Activated naive CD4-positive, alpha-beta T cell treated with anti-CD3 and anti-CD28 coated beads, Interleukin-2, amount 50 U/mL, for 72 hours (primary cell): ENCODE measurements at regions not wholly inside any gene's neighbourhood (a gene's known extent, or its start where the extent isn't known, plus 50 kb on each side); places are given as distances from the start of the nearest gene placed in this dataset.

Experiments
- ATAC-seq, 2 donors: fragments of 150-1000 bp; cut with Tn5 transposase; 2 replicates each; pipeline ENCODE4 v1.10.0; 2021; ENCODE audit warnings: mild to moderate bottlenecking in 2 of 2, moderate library complexity in 2 of 2
- DNase-seq, 2 donors: peaks; one replicate each; pipeline ENCODE4 v3.0.0; 2021 to 2022; ENCODE audit warnings: low spot score in 2 of 2
- H3K27ac Mint-ChIP-seq, 2 donors: one replicate each; pipeline ENCODE4 v1.8.0; 2022; ENCODE audit warnings: mild to moderate bottlenecking in 2 of 2, mixed read lengths in 2 of 2
- H3K36me3 Mint-ChIP-seq, 2 donors: one replicate each; pipeline ENCODE4 v1.8.0; 2022; ENCODE audit warnings: mixed read lengths in 2 of 2
- H3K9me3 Mint-ChIP-seq, 2 donors: one replicate each; pipeline ENCODE4 v1.8.0; 2022; ENCODE audit warnings: mixed read lengths in 2 of 2

DNA sequence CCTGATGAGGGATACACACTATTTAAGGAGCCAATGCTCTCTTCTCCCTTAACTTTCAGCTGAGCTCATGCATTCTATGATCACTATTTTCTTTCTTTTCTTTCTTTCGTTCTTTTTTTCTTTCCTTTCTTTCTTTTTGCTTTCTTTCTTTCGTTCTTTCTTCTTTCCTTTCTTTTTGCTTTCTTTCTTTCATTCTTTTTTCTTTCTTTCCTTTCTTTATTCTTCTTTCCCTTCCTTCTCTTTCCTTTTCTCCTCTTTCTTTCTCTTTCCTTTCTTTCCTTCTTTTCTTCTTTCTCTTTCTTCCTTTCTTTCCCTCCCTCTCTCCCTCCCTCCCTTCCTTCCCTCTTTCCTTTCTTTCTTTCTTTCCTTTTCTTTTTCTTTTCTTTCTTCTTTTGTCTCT lies 761.2 kb downstream of the SEMA5A start:
- Mint-ChIP-seq H3K9me3 (peaks cover 25 to 46% of the 10 kb centered on the region in 2 donors), H3K36me3 (peaks cover 0 to 11% of the 10 kb centered on the region in 2 donors), H3K27ac (no peak overlapping the region)
- no peak for DNase-seq
- no peak for ATAC-seq

DNA sequence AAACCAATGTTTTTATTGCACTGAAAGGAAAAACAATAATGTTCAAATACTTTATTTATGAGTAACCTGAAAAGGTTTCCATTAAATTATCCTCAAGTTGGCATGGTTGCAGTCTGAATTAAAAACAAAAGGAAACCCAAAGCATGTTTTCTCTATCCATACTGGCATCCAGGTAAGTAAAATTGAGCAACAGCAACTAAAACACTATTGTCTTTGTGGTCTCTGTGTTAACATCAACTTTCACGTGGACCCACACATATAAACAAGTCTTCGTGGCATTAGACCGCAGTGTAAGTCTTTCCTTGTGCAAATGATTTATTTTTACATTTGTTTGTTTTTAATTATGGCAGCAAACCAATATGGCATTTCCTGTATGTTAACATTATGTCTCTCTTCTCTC lies 757.6 kb downstream of the SEMA5A start:
- Mint-ChIP-seq H3K9me3 (peaks cover 20 to 38% of the 10 kb centered on the region in 2 donors), H3K27ac (no peak overlapping the region), H3K36me3 (peaks cover 0 to 8% of the 10 kb centered on the region in 2 donors)
- no peak for DNase-seq
- no peak for ATAC-seq

DNA sequence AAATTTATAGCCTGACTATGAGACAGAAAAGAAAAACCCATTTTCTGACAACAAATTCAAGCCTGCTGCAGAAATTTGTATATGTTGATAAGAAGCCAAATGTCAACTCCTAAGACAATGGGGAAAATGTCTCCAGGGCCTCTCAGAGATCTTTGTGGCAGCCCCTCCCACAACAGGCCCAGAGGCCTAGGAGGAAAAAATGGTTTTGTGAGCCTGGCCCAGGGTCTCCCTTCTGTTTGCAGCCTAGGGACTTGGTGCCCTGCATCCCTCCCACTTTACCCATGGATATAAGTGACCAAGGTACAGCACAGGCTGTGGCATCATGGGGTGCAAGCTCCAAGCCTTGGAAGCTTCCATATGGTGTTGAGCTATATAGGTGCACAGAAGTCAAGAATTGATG lies 740.2 kb downstream of the SEMA5A start:
- no peak overlapping the region for H3K27ac Mint-ChIP-seq
- peaks cover 35 to 37% of the 10 kb centered on the region in 2 donors for H3K9me3 Mint-ChIP-seq
- no peak for ATAC-seq

DNA sequence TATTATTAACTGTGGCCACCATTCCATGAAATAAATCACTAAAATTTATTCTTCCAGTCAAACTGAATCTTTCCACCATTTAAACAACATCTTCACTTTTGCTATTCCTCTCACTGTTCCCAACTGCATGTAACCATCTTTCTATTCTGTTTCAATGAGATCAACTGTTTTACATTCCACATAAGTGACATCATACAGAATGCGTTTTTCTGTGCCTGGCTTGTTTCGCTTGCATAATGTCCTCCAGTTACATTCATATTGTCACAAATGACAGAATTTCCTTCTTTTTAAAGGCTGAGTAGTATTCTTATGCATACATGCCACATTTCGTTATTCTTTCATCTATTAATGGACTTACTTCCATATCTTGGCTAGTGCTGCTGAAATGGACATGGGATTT lies 738.2 kb downstream of the SEMA5A start:
- DNase-seq = no peak
- no peak for ATAC-seq
- no peak overlapping the region for H3K27ac Mint-ChIP-seq
- H3K9me3 Mint-ChIP-seq = peaks cover 30 to 35% of the 10 kb centered on the region in 2 donors
- H3K36me3 Mint-ChIP-seq = peaks cover 7 to 11% of the 10 kb centered on the region in 2 donors

More for the DNA sequence above, 740.2 kb downstream of the SEMA5A start:
- DNase-seq = no peak
- peaks cover 7% of the 10 kb centered on the region in 2 donors for H3K36me3 Mint-ChIP-seq

DNA sequence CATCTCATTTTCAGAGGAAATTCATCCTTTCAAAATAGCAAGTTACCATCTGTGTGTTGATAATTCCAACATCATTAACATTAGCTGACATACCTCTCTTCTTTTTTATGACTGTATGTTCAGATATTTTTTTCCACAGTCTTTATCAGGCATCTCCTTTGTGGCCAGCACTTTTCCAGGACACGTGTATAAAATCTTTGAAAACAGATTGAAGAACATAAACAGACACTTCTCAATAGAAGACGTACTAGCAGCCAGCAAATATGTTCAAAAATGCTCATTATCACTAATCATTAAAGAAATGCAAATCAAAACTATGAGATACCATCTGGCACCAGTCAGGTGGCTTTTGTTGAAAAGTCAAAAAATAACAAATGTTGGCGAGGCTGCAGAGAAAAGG lies 734.3 kb downstream of the SEMA5A start:
- no peak for ATAC-seq
- H3K9me3 Mint-ChIP-seq = peaks cover 30 to 41% of the 10 kb centered on the region in 2 donors
- no peak overlapping the region for H3K27ac Mint-ChIP-seq
- DNase-seq = no peak
- peaks cover 0 to 8% of the 10 kb centered on the region in 2 donors for H3K36me3 Mint-ChIP-seq

DNA sequence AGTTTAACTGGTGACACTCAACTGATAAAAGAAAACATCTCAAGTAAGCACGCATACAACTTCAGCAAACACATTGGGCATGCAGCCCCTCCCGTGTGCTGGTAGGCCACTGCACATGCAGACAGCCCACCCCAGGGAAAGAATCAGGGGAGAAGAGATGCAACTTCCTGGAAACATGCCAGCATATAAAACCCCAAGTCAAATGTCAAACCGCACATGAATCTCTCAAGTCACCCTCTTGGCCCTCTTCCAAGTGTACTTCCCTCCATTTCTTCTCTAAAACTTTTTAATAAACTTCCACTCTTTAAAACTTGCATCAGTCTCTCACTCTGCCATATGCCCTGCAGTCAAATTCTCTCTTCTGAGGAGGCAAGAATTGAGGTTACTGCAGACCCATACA lies 732.7 kb downstream of the SEMA5A start:
- Mint-ChIP-seq H3K36me3 (peaks cover 0 to 8% of the 10 kb centered on the region in 2 donors), H3K27ac (no peak overlapping the region), H3K9me3 (peaks cover 29 to 38% of the 10 kb centered on the region in 2 donors)
- DNase-seq = no peak
- ATAC-seq = no peak

DNA sequence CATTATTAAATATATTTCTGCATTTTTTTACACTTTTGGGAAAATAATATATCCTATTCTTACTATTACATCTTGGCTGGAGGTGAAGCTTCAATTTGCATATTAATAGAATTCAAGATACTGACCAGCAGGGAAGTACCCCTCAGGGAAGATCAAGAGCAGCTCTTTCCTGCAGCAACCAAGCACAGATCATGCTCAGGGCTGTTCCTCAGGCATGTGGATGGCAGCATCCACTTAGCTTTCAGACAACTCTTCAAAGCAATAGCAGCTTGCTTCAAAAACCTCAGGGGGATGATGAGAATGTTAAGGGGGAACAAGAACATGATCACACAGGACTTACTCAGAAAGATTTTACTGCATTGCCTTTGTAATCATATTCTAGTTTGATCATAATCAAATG lies 731.8 kb downstream of the SEMA5A start:
- DNase-seq (no peak), ATAC-seq (no peak)
- Mint-ChIP-seq H3K27ac (peak overlapping the region in 1 of 2 donors; percentile 2), H3K9me3 (peaks cover 29 to 41% of the 10 kb centered on the region in 2 donors), H3K36me3 (peaks cover 0 to 8% of the 10 kb centered on the region in 2 donors)

DNA sequence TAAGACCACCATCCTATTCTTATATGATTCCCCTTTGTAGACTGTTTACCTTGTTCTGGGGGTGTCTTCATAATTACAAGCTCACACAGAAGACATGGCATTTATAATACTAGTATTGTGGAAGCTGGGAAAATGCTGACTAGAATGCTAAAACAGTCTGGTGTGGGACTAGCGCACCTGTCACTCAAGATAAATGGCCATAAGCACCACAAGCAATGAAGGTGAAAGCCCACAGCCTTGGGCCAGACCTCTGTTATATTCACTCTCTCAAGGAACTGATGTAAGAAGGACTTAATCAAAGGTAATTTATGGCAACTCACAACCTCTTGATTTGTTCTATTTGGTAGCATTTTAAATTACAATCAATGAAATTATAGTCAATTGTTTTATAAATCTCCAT lies 721.5 kb downstream of the SEMA5A start:
- DNase-seq = no peak
- no peak for ATAC-seq
- no peak overlapping the region for H3K27ac Mint-ChIP-seq
- H3K9me3 Mint-ChIP-seq = peaks cover 6 to 13% of the 10 kb centered on the region in 2 donors
- peaks cover 0 to 4% of the 10 kb centered on the region in 2 donors for H3K36me3 Mint-ChIP-seq

DNA sequence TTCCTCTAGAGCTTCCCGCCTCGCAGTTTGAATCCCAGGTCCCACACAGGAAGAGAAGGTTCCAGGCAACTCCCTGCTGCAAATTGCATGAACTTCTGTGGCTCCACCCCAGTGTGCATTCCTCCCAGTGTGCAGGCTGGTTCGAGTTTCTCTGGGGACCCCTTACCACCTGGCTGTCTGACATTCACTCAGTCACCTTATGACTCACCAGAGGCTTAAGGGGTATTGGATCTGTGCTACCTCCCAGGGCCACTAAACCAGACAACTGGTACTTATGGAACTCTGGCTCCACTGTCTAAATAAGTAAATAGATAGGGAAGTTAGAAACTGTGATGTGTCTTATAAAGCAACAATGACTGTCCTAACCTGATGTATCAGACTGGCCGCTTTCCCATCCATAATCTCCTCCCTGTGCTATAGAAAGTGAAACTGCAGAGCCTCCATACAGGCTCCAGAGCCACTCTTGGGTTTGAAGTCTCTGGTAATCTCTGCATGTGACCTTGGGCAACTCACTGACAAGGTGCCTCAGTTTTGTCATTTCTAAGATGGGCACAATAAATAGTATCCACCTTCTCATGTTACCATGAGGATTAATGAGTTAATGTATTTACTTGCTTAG lies 720.6 kb downstream of the SEMA5A start:
- Mint-ChIP-seq H3K27ac (no peak overlapping the region), H3K9me3 (peaks cover 4 to 13% of the 10 kb centered on the region in 2 donors), H3K36me3 (peaks cover 0 to 4% of the 10 kb centered on the region in 2 donors)
- DNase-seq = no peak
- no peak for ATAC-seq

DNA sequence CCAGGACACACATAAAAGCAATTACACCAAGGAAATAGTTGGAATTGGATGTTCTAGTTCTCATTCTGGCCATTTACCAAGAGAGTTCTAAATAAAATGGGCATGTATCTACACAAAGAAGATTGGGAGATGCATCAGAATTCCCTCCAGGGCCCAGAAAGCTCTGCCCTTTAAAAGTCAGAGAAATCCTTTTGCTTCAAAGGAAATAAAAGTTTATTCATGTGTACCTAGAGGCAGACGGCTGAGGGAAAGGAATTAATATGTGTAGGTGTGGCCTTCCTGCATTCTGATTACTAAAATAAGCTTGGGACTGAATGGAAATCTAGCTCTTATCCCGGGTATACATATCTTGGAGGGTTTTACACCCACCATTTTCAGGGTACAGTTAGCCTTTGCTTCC lies 719.4 kb downstream of the SEMA5A start:
- peaks cover 0 to 3% of the 10 kb centered on the region in 2 donors for H3K36me3 Mint-ChIP-seq
- ATAC-seq (no peak), DNase-seq (no peak)
- H3K9me3 Mint-ChIP-seq = peaks cover 8 to 10% of the 10 kb centered on the region in 2 donors
- no peak overlapping the region for H3K27ac Mint-ChIP-seq

DNA sequence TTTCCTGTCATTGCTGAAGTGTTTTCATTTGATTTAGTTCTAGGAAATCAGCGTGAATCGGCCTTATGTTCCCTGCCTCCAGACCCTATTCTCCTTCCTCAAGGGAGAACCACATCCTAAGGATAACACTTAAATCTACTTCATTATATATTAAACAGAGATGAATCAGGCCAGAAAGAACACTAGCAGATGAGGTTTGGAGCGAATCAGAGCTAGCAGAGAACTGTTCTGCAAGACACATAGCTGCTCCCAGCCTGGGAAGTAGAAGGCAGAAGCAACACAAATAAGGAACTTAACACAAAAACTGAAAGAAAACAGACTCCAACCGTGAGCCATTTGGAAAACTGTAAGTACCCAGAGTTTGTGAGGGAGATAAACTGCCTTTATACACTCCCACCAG lies 718.2 kb downstream of the SEMA5A start:
- peaks cover 6 to 11% of the 10 kb centered on the region in 2 donors for H3K9me3 Mint-ChIP-seq
- no peaks in the 10 kb centered on the region for H3K36me3 Mint-ChIP-seq
- DNase-seq (no peak), ATAC-seq (no peak)
- no peak overlapping the region for H3K27ac Mint-ChIP-seq

DNA sequence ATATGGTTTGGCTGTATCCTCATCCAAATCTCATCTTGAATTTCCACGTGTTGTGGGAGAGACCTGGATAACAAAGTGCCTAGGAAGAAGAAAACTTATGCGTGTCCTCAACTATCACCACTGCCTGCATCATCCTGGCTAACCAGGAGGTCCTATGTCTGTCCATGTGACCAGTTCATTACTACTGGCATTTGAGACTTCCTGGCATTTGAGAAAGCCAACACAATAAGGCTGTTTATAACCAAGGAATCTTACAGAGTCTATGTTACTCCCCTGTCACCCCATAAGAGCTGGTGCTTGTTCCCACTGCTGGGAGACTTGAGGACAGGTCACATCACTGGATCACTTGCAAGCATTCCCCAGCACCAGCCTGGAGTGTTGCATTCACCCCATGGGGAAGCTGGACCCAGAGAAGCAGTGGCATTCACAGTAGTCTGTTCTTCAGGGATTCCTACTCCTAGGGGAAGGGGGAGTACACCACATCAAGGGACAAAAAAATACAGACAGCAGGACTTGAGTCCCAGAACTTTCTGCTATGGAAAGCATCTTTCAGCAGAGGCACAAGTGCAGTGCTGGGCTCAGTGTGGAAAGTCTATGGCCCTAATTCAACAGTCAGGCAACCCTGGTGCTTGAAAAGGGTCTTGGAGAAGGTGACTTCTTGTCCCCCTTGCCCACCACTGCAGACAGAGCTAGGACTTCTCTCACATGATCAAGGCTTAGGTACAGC lies 717.1 kb downstream of the SEMA5A start:
- peaks cover 11 to 13% of the 10 kb centered on the region in 2 donors for H3K9me3 Mint-ChIP-seq

DNA sequence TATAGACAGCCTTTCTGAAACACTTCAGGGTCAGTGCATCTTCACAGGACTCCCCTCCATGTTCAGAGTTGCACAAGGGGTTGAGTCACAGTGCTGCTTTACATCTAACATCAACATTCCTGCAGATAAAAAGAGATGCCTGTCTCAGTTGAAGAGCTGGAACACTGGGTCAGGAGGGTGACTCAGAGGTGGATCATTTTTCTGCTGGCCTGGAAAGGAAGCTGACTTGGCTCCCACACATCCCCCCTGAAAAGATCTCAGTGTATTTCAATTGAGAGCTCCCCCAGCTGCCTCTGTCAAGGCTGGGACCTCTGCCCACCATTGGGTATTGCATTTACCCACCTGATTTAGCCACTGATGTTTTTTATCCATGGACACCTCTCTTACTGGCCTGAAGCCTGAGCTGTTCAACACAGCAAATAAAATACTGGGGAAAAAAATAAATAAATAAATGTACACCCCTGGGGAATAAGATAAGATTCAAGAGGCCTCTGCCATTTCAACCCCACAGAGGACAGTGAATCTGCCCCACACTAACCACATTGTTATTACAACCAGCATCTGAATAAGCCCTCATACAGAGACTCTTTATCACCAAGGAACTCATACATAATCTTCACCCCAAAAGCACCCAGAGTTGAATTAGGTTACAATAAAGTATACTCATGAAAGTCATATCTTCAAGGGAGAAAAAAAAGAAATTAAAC lies 716.4 kb downstream of the SEMA5A start:
- Mint-ChIP-seq H3K36me3 (no peaks in the 10 kb centered on the region), H3K27ac (no peak overlapping the region), H3K9me3 (peaks cover 13 to 15% of the 10 kb centered on the region in 2 donors)
- no peak for DNase-seq
- ATAC-seq = no peak

More for the DNA sequence above, 717.1 kb downstream of the SEMA5A start:
- ATAC-seq (no peak), DNase-seq (no peak)
- H3K36me3 Mint-ChIP-seq = no peaks in the 10 kb centered on the region
- no peak overlapping the region for H3K27ac Mint-ChIP-seq

DNA sequence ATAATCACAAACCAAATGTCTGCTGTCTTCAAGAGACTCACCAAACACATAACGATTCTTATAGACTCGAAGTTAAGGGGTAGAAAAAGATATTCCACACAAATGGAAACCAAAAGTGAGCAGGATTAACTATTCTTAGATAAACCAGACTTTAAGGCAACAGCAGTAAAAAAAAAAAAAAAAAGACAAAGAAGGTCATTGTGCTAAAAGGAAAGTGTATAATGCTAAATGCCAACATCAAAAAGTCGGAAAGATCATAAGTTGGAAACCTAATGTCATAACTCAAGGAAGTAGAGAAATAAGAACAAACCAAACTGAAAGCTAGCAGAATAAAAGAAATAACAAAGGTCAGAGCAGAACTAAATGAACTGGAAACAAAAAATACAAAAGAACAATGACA lies 714.6 kb downstream of the SEMA5A start:
- ATAC-seq = no peak
- no peaks in the 10 kb centered on the region for H3K36me3 Mint-ChIP-seq

DNA sequence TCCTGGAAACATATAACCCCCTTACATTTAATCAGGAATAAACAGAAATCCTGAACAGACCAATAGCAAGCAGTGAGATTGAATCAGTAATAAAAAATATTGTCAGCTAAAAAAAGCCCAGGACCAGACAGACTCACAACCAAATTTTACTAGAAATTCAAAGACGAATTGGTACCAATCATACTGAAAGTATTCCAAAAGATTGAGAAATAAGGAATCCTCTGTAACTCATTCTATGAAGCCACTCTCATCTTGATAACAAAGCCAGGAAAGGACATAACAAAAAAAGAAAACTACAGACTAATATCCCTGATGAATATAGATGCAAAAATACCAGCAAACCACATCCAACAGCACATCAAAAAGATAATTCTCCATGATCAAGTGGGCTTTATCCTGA lies 714.0 kb downstream of the SEMA5A start:
- no peak for DNase-seq
- no peaks in the 10 kb centered on the region for H3K36me3 Mint-ChIP-seq
- peaks cover 13 to 15% of the 10 kb centered on the region in 2 donors for H3K9me3 Mint-ChIP-seq
- ATAC-seq = no peak
- no peak overlapping the region for H3K27ac Mint-ChIP-seq

More for the DNA sequence above, 714.6 kb downstream of the SEMA5A start:
- Mint-ChIP-seq H3K27ac (no peak overlapping the region), H3K9me3 (peaks cover 13 to 15% of the 10 kb centered on the region in 2 donors)
- no peak for DNase-seq

DNA sequence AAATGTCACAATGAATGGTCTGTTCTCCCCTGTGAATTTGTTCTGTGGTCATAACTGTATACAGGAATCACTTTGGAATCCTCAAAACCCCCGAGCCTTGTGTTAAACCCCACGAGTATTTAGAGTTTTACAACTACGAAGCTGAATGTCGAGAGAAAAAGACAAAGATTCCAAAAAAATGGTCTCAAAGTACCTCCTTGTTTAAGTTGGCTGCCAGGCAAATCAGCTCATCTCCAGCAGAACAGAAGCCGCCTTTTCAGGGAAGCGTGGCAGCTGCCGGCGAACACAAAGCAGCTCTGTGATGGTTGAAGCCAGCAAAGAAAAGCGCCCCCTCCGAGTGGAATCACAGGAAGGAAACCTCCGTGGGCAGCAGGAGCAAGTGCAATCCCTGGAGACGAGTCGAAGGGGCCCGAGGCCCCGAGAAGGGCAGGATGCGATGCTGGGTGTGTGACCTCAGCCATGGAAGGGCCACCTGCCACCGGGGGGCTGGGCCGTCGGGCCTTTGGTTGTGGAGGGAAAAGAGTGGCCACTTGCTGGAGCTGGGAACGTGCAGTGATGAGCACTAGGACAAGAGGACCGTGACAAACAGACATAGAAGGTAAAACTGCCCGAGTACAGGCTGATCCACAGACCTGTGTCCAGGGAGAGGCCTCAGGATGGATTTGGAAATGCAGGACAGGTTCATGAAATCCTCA lies 706.4 kb downstream of the SEMA5A start:
- Mint-ChIP-seq H3K27ac (no peak overlapping the region), H3K36me3 (peaks cover 4 to 7% of the 10 kb centered on the region in 2 donors), H3K9me3 (peaks cover 9 to 27% of the 10 kb centered on the region in 2 donors)
- DNase-seq (no peak), ATAC-seq (no peak)

DNA sequence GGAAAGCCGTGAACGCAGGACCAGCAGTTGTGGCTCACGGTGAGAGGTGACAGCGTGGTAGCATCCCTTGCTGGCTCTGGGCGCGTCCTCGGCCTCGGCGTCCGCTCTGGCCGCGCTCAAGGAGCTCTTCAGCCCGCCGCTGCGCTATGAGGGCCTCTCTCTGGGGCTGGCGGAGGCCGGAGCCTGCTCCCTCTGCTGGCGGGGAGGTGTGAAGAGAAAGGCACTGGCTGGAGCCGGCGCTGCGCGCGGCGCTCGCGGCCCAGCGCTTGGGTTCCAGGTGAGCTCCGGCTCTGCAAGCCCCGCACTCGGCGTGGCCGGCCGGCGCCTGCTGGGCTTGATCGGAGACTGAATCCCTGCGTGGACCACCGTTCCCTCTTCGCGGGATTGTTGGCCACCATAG lies 705.6 kb downstream of the SEMA5A start:
- ATAC-seq = no peak
- Mint-ChIP-seq H3K27ac (no peak overlapping the region), H3K9me3 (peaks cover 9 to 27% of the 10 kb centered on the region in 2 donors), H3K36me3 (peaks cover 4 to 7% of the 10 kb centered on the region in 2 donors)
- DNase-seq = no peak
